Endothelial cell of umbilical vein (primary cell): ENCODE measurements at regions not wholly inside any gene's neighbourhood (a gene's known extent, or its start where the extent isn't known, plus 50 kb on each side); places are given as distances from the start of the nearest gene placed in this dataset.

ENCODE experiments used
- BruUV-seq: library from RNA; stranded (reverse); fragments of 400-500 nt; replicated peaks from 2 replicates; lab custom pipeline; 2021; lab: Mats Ljungman, UMichigan
- CTCF ChIA-PET: fragments of 300-600, 350-600 bp; sonication (Branson Sonifier 250); formaldehyde crosslinking; loops from one replicate; lab custom pipeline; 2021; ENCODE audit warnings: antibody characterized with exemption, inconsistent platforms; lab: Charles Lee
- POLR2A ChIA-PET: fragments of 300-600, 350-600 bp; sonication (Branson Sonifier 250); formaldehyde crosslinking; loops from one replicate; lab custom pipeline; 2021; ENCODE audit warnings: antibody characterized with exemption, inconsistent platforms; lab: Charles Lee
- DNase-seq: peaks from one replicate; pipeline ENCODE4 v3.0.0-alpha.2; 2011; ENCODE audit warnings: low read depth, low spot score
- FAIRE-seq: peaks from 2 replicates; lab custom pipeline; 2011; peaks lifted over from hg19 to GRCh38; lab: Jason Lieb, UNC
- H2AFZ ChIP-seq: 2 replicates; pipeline ENCODE4 v1.6.0; 2012; ENCODE audit warnings: low read depth, low read length, control low read depth, inconsistent platforms
- H3K27ac ChIP-seq: 2 replicates; pipeline ENCODE4 v1.5.1; 2011; ENCODE audit warnings: low read depth, mild to moderate bottlenecking, control low read depth, low read length, moderate library complexity; ENCODE audit not compliant: insufficient read depth
- H3K27me3 ChIP-seq, 2 experiments: 2 replicates each; pipeline versions ENCODE4 v1.6.0 to v1.6.1; 2011; ENCODE audit warnings: low read length in 2 of 2, mixed read lengths in 1 of 2; ENCODE audit not compliant: control insufficient read depth in 2 of 2, insufficient read depth in 2 of 2
- H3K36me3 ChIP-seq, 2 experiments: 2 replicates in 1 of 2; 3 replicates in 1 of 2; pipeline ENCODE4 v1.5.1; 2011; ENCODE audit warnings: low read length in 2 of 2, mild to moderate bottlenecking in 1 of 2, moderate library complexity in 1 of 2; ENCODE audit not compliant: control insufficient read depth in 2 of 2, insufficient read depth in 2 of 2; ENCODE audit errors: extremely low read depth in 1 of 2
- H3K4me1 ChIP-seq: 3 replicates; pipeline ENCODE4 v1.5.1; 2011; ENCODE audit warnings: mild to moderate bottlenecking, low read length; ENCODE audit not compliant: control insufficient read depth, insufficient read depth; ENCODE audit errors: extremely low read depth
- H3K4me2 ChIP-seq: 2 replicates; pipeline ENCODE4 v1.6.1; 2011; ENCODE audit warnings: low read length, control low read depth, mixed read lengths; ENCODE audit not compliant: insufficient read depth
- H3K4me3 ChIP-seq, 3 experiments: fragments of 200-600 bp in 1 of 3; sonication (generic), shearing (Covaris generic) in 1 of 3; replicated peaks in 1 of 3; 2 replicates each; pipeline ENCODE4 v1.5.1; 2011 to 2016; ENCODE audit warnings: control low read depth in 3 of 3, low read length in 3 of 3, mild to moderate bottlenecking in 2 of 3, inconsistent platforms in 1 of 3, low read depth in 1 of 3, moderate library complexity in 1 of 3; ENCODE audit not compliant: insufficient read depth in 1 of 3
- H3K79me2 ChIP-seq: 2 replicates; pipeline ENCODE4 v1.6.0; 2012; ENCODE audit warnings: low read length, inconsistent platforms; ENCODE audit not compliant: control insufficient read depth, insufficient read depth
- H3K9ac ChIP-seq: replicated peaks from 2 replicates; pipeline ENCODE3; 2011; ENCODE audit warnings: low read length, control low read depth; ENCODE audit not compliant: insufficient read depth; ENCODE audit errors: extremely low read depth
- H3K9me1 ChIP-seq: replicated peaks from 3 replicates; pipeline ENCODE4 v1.6.0; 2011; ENCODE audit warnings: mild to moderate bottlenecking, low read length; ENCODE audit not compliant: control insufficient read depth, insufficient read depth; ENCODE audit errors: extremely low read depth
- H3K9me3 ChIP-seq: replicated peaks from 2 replicates; pipeline ENCODE4 v1.5.1; 2012; ENCODE audit warnings: low read length, inconsistent platforms; ENCODE audit not compliant: control insufficient read depth, insufficient read depth
- H4K20me1 ChIP-seq: replicated peaks from 2 replicates; pipeline ENCODE3; 2011; ENCODE audit warnings: mild to moderate bottlenecking, low read length; ENCODE audit not compliant: control insufficient read depth, insufficient read depth; ENCODE audit errors: extremely low read depth
- CTCF ChIP-seq, 2 donors: IDR thresholded peaks; 1 replicate in 1 of 2; 2 replicates in 1 of 2; pipeline ENCODE4 v1.5.1; 2011; ENCODE audit warnings: low read length in 2 of 2, mild to moderate bottlenecking in 2 of 2, moderate library complexity in 2 of 2, control low read depth in 1 of 2, inconsistent platforms in 1 of 2, low read depth in 1 of 2; ENCODE audit not compliant: insufficient read depth in 1 of 2; ENCODE audit errors: extremely low read depth in 1 of 2
- GATA2 ChIP-seq: IDR thresholded peaks from 2 replicates; pipeline ENCODE4 v1.7.0; 2011; ENCODE audit warnings: low read depth, mild to moderate bottlenecking, moderate library complexity, mixed read lengths, low read length; ENCODE audit not compliant: insufficient read length, insufficient read depth
- POLR2AphosphoS5 ChIP-seq: IDR thresholded peaks from 2 replicates; pipeline ENCODE4 v1.6.1; 2012; ENCODE audit warnings: low read depth, mild to moderate bottlenecking, control low read depth, low read length, moderate library complexity; ENCODE audit not compliant: insufficient read depth
- dilution Hi-C: fragments of 300-500 bp; cut with MboI; formaldehyde crosslinking; loops from one replicate; pipeline ENCODE4 v1.15.0; 2019; ENCODE audit warnings: low sequenced_read_pairs; ENCODE audit not compliant: extremely low pct_ligation_motif_present
- intact Hi-C: fragments of 100-400 bp; cut with micrococcal nuclease; formaldehyde crosslinking; loops from one replicate; pipeline ENCODE4 v1.10.0; 2022

GRCh38 chr18:65352186-65352585, 398.6 kb upstream of the CDH7 start:
- Histone ChIP-seq H4K20me1 (no peaks in the 10 kb centered on the region), H3K9me3 (no peaks in the 10 kb centered on the region), H3K27me3 (no peaks in the 10 kb centered on the region), H2AFZ (no peak overlapping the region), H3K4me1 (no peaks in the 10 kb centered on the region), H3K27ac (no peak overlapping the region), H3K36me3 (no peaks in the 10 kb centered on the region), H3K4me3 (no peak overlapping the region), H3K79me2 (no peaks in the 10 kb centered on the region), H3K9ac (no peak overlapping the region), H3K4me2 (no peak overlapping the region), H3K9me1 (no peaks in the 10 kb centered on the region)
- intact Hi-C loops, result no loop called here
- TF ChIP-seq GATA2 (no peak), POLR2AphosphoS5 (no peak), CTCF (IDR thresholded peaks at IDR 0.05; ENCODE audit: extremely low read depth in 1 of 2, insufficient read depth in 1 of 2, low read depth in 1 of 2, low read length in 2 of 2) (no peak)
- CTCF ChIA-PET, result no interaction called here
- FAIRE-seq, result no peak
- dilution Hi-C loops, result no loop called here
- POLR2A ChIA-PET, result no interaction called here
- no TSS peak for BruUV-seq
- no peak for DNase-seq

- Histone ChIP-seq H3K4me3 (no peak overlapping the region), H3K9me3 (no peaks in the 10 kb centered on the region), H3K27ac (no peak overlapping the region), H3K36me3 (no peaks in the 10 kb centered on the region), H3K9ac (no peak overlapping the region), H2AFZ (no peak overlapping the region), H3K9me1 (no peaks in the 10 kb centered on the region), H3K27me3 (no peaks in the 10 kb centered on the region), H4K20me1 (no peaks in the 10 kb centered on the region), H3K4me2 (no peak overlapping the region), H3K79me2 (no peaks in the 10 kb centered on the region), H3K4me1 (no peaks in the 10 kb centered on the region)
- FAIRE-seq (no peak), DNase-seq (no peak)
- intact Hi-C loops (no loop called here), dilution Hi-C loops (no loop called here)
- no peak for TF ChIP-seq CTCF (IDR thresholded peaks at IDR 0.05; ENCODE audit: extremely low read depth in 1 of 2, insufficient read depth in 1 of 2, low read depth in 1 of 2, low read length in 2 of 2)
- ChIA-PET POLR2A (no interaction called here), CTCF (no interaction called here)
- no TSS peak for BruUV-seq
Measured at GRCh38 chr18:65349635-65350034, 401.2 kb upstream of the CDH7 start.
